ENCODE measurements at regions not wholly inside any gene's neighbourhood (a gene's known extent, or its start where the extent isn't known, plus 50 kb on each side); places are given as distances from the start of the nearest gene placed in this dataset.

DNA sequence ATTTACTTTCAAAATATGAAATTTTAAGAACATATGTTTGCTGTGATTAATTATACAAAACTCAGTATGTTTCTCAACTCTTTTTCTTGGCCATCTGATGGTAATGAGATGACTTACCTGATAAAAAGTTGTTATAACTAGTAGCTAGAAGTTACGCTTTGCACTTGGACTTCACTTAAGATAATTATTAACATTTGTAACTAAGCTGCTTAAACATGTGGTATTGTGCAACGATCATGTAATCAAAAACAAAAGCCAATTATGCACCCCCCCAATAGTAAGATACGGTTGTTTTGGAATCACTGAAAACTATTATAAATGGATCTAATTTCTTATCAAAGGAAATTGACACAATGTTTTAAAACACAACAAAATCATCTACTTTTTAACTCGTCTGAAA is 342.9 kb downstream of the CNTN3 start:
- Mint-ChIP-seq H3K36me3 (ENCODE audit: insufficient read depth in 1 of 3, low read depth in 3 of 3) (no peaks in the 10 kb centered on the region), H3K4me1 (peaks cover 9 to 12% of the 10 kb centered on the region in 2 experiments), H3K27ac (no peak overlapping the region), H3K9me3 (no peaks in the 10 kb centered on the region; a peak in 1 of 5 replicates), H3K27me3 (ENCODE audit: low read depth) (no peaks in the 10 kb centered on the region), H3K4me3 (no peak overlapping the region)
- H4K8ac ChIP-seq (replicated peaks; ENCODE audit: insufficient read length, low read depth, low read length), result no peak overlapping the region
- no peak overlapping the region for H2BK120ac ChIP-seq (ENCODE audit: low read depth, low read length, poor library complexity, severe bottlenecking)
- no peak overlapping the region for H3K4me2 ChIP-seq (ENCODE audit: insufficient read depth, insufficient read length, low read length)
- H3K4me1 ChIP-seq (ENCODE audit: insufficient read depth, low read length), result no peaks in the 10 kb centered on the region
- no peak overlapping the region for H3K56ac ChIP-seq (ENCODE audit: insufficient read length, low read depth, low read length)
- no peak overlapping the region for H2AFZ ChIP-seq (ENCODE audit: low read length)
- H3K4ac ChIP-seq (ENCODE audit: low read depth, low read length), result no peak overlapping the region
- no peak for DNase-seq
- WGBS (ENCODE audit: extremely low coverage, insufficient read length, low lambda C conversion rate), result no CpG with 5 or more reads among the region's 4 CpGs
- H3T11ph ChIP-seq (ENCODE audit: low read length), result no peak overlapping the region
- H4K20me1 ChIP-seq (ENCODE audit: control insufficient read depth, insufficient read depth, insufficient read length), result no peaks in the 10 kb centered on the region
- no peak overlapping the region for H3K18ac ChIP-seq (ENCODE audit: insufficient read length, low read depth, low read length)
- no peak overlapping the region for H3K23ac ChIP-seq (ENCODE audit: insufficient read length, low read depth, low read length)
- no peaks in the 10 kb centered on the region for H3K9me3 ChIP-seq (ENCODE audit: control insufficient read depth, low read depth, low read length)
- no peaks in the 10 kb centered on the region for H3K23me2 ChIP-seq (ENCODE audit: insufficient read length, low read depth, low read length, poor library complexity, severe bottlenecking)
- no peaks in the 10 kb centered on the region for H3K79me2 ChIP-seq (ENCODE audit: insufficient read depth, low read length)
- H2BK5ac ChIP-seq (ENCODE audit: insufficient read length, low read length), result no peak overlapping the region
- H2BK20ac ChIP-seq (ENCODE audit: low read depth, low read length, poor library complexity, severe bottlenecking), result no peak overlapping the region
- no peak overlapping the region for H2AK5ac ChIP-seq (ENCODE audit: insufficient read length, low read length)
- no peaks in the 10 kb centered on the region for H3K79me1 ChIP-seq (ENCODE audit: insufficient read depth, low read depth, low read length, poor library complexity, severe bottlenecking)
- H4K5ac ChIP-seq (ENCODE audit: insufficient read length, low read depth, low read length), result no peak overlapping the region
- TF ChIP-seq, protein P1, sequence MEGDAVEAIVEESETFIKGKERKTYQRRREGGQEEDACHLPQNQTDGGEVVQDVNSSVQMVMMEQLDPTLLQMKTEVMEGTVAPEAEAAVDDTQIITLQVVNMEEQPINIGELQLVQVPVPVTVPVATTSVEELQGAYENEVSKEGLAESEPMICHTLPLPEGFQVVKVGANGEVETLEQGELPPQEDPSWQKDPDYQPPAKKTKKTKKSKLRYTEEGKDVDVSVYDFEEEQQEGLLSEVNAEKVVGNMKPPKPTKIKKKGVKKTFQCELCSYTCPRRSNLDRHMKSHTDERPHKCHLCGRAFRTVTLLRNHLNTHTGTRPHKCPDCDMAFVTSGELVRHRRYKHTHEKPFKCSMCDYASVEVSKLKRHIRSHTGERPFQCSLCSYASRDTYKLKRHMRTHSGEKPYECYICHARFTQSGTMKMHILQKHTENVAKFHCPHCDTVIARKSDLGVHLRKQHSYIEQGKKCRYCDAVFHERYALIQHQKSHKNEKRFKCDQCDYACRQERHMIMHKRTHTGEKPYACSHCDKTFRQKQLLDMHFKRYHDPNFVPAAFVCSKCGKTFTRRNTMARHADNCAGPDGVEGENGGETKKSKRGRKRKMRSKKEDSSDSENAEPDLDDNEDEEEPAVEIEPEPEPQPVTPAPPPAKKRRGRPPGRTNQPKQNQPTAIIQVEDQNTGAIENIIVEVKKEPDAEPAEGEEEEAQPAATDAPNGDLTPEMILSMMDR (conservative IDR thresholded peaks at IDR 0.05), result no peak
- no peaks in the 10 kb centered on the region for H3K27me3 ChIP-seq (ENCODE audit: insufficient read depth, low read length)
- no peak overlapping the region for H3K14ac ChIP-seq (ENCODE audit: insufficient read depth, low read length)
- no peak overlapping the region for H3K27ac ChIP-seq (ENCODE audit: insufficient read length, low read depth, low read length)
- H2BK12ac ChIP-seq (ENCODE audit: insufficient read length, low read depth, low read length), result no peak overlapping the region
- no peak overlapping the region for H4K91ac ChIP-seq (ENCODE audit: insufficient read length, low read depth, low read length)
- H2BK15ac ChIP-seq (ENCODE audit: low read depth, low read length), result no peak overlapping the region
- H3K9ac ChIP-seq (ENCODE audit: extremely low read depth, insufficient read length, low read length), result no peak overlapping the region

Data from H9 (cell line).